ENCODE measurements at regions not wholly inside any gene's neighbourhood (a gene's known extent, or its start where the extent isn't known, plus 50 kb on each side); places are given as distances from the start of the nearest gene placed in this dataset.

DNA sequence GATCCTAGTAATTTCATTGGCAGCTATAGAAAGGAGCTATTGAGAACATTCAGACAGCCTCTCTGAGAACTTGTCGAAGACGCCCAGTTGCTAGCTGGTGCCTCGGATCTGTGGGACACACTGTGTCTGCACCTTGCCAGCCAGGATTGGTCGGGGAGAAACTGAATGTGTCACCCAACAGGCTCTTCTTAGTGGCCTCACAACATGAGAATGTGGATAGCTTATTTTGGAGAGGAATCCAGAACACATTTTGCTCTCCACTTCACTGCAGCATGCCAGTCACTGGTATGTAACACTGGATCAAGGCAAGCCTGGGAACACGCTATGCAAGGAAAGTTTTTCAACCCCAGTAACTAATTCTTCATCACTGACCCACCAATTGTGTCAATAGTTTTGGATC is 89.5 kb upstream of the TRPC3 start:
- no peak for DNase-seq (ENCODE audit: low spot score)
- no peak overlapping the region for H3K4me3 Mint-ChIP-seq (ENCODE audit: unreplicated experiment)
- H3K4me1 Mint-ChIP-seq (ENCODE audit: unreplicated experiment): peaks cover 8% of the 10 kb centered on the region
- H3K27ac Mint-ChIP-seq (ENCODE audit: unreplicated experiment): no peak overlapping the region
- H3K9me3 Mint-ChIP-seq (ENCODE audit: unreplicated experiment): no peaks in the 10 kb centered on the region
- H3K36me3 Mint-ChIP-seq (ENCODE audit: low read depth, unreplicated experiment): no peaks in the 10 kb centered on the region
- TF ChIP-seq, protein P1, sequence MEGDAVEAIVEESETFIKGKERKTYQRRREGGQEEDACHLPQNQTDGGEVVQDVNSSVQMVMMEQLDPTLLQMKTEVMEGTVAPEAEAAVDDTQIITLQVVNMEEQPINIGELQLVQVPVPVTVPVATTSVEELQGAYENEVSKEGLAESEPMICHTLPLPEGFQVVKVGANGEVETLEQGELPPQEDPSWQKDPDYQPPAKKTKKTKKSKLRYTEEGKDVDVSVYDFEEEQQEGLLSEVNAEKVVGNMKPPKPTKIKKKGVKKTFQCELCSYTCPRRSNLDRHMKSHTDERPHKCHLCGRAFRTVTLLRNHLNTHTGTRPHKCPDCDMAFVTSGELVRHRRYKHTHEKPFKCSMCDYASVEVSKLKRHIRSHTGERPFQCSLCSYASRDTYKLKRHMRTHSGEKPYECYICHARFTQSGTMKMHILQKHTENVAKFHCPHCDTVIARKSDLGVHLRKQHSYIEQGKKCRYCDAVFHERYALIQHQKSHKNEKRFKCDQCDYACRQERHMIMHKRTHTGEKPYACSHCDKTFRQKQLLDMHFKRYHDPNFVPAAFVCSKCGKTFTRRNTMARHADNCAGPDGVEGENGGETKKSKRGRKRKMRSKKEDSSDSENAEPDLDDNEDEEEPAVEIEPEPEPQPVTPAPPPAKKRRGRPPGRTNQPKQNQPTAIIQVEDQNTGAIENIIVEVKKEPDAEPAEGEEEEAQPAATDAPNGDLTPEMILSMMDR (IDR thresholded peaks at IDR 0.05; ENCODE audit: unreplicated experiment): no peak
- H3K27me3 Mint-ChIP-seq (ENCODE audit: unreplicated experiment): no peaks in the 10 kb centered on the region

DNA sequence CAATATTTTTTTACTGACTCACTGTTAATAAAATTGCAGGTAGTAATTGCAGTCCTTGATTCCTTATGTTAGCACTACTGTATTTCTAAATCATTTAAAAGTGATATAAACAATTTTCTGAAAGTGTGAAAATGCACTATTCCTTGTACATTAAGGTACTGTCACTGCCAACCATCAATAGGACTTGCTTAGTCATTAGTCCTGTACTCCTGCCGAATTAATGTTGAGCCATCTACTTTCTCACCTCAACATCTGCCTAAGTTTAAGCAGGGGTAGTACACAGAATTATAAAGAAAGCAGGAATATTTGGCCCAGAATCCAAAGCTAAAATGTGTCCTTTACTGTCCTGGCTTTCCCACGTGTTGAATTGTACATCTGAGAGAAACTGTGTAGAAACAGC is 87.0 kb upstream of the TRPC3 start:
- H3K4me3 Mint-ChIP-seq (ENCODE audit: unreplicated experiment): no peak overlapping the region
- H3K27me3 Mint-ChIP-seq (ENCODE audit: unreplicated experiment): no peaks in the 10 kb centered on the region
- no peak overlapping the region for H3K27ac Mint-ChIP-seq (ENCODE audit: unreplicated experiment)
- no peaks in the 10 kb centered on the region for H3K9me3 Mint-ChIP-seq (ENCODE audit: unreplicated experiment)
- no peak for DNase-seq (ENCODE audit: low spot score)
- H3K4me1 Mint-ChIP-seq (ENCODE audit: unreplicated experiment): peaks cover 8% of the 10 kb centered on the region
- H3K36me3 Mint-ChIP-seq (ENCODE audit: low read depth, unreplicated experiment): no peaks in the 10 kb centered on the region
- TF ChIP-seq, protein P1 (IDR thresholded peaks at IDR 0.05; ENCODE audit: unreplicated experiment): no peak

DNA sequence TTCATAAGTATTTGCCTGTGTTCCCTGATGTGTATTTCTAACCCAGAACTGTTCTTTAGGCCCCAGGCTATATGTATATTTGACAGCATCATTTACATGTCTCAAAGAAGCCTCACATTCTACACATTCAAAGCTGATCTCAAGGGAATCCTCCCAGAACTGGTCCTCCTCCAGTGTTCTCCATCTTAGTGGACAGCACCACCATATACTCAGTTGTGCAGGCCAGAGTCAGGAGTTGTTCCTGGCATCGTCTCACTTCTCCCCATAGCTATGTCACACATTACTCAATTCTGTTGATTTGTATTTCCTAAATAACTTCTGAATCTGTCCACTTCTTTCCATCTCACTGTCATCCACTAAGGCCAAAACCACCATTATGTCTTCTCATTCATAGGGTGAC is 82.8 kb upstream of the TRPC3 start:
- Mint-ChIP-seq H3K27ac (ENCODE audit: unreplicated experiment) (no peak overlapping the region), H3K4me3 (ENCODE audit: unreplicated experiment) (no peak overlapping the region), H3K9me3 (ENCODE audit: unreplicated experiment) (peaks cover 7% of the 10 kb centered on the region), H3K4me1 (ENCODE audit: unreplicated experiment) (peaks cover 8% of the 10 kb centered on the region), H3K36me3 (ENCODE audit: low read depth, unreplicated experiment) (no peaks in the 10 kb centered on the region), H3K27me3 (ENCODE audit: unreplicated experiment) (no peaks in the 10 kb centered on the region)
- TF ChIP-seq, protein P1 (IDR thresholded peaks at IDR 0.05; ENCODE audit: unreplicated experiment): no peak
- DNase-seq (ENCODE audit: low spot score): no peak

DNA sequence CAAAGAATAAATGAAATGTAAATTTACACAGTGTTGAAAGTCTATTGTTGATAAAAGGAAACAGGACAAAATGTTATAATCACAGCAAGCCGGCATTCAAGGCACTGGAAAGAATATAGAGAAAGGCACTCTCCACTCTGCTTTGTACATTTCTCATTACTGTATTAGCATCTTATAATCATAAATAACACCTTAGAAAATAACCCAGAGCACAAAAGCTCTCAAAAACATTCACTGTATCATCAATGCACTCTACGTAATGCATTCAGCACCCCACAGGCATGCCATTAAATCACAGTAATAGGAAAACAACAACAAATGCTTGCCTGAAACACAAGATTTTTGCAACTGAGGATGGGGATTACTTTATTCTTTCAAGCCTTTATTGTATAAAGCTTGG is 75.3 kb upstream of the TRPC3 start:
- no peaks in the 10 kb centered on the region for H3K36me3 Mint-ChIP-seq (ENCODE audit: low read depth, unreplicated experiment)
- peaks cover 7% of the 10 kb centered on the region for H3K9me3 Mint-ChIP-seq (ENCODE audit: unreplicated experiment)
- H3K4me3 Mint-ChIP-seq (ENCODE audit: unreplicated experiment): no peak overlapping the region
- no peak overlapping the region for H3K27ac Mint-ChIP-seq (ENCODE audit: unreplicated experiment)
- DNase-seq (ENCODE audit: low spot score): no peak
- no peaks in the 10 kb centered on the region for H3K4me1 Mint-ChIP-seq (ENCODE audit: unreplicated experiment)
- H3K27me3 Mint-ChIP-seq (ENCODE audit: unreplicated experiment): no peaks in the 10 kb centered on the region
- TF ChIP-seq, protein P1 (IDR thresholded peaks at IDR 0.05; ENCODE audit: unreplicated experiment): no peak

DNA sequence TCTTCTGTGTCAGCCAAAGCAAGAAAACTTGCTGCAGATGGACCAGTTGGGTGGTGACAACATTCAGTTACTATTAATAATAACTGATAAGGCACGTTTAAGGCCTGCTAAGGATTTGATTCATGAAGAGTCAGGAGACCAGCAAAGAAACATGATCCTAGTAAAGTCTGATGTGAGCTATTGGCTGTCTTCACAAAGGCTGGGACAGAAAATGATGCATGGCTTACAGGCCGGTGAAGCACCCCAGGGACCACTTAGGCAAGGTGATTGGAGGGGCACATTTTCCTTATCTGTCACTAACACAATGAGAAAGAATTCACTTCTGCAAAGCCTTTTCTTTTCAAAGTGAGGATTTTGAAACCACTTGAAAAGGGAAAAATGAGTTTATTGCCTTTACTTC is 65.4 kb upstream of the TRPC3 start:
- Mint-ChIP-seq H3K9me3 (ENCODE audit: unreplicated experiment) (no peaks in the 10 kb centered on the region), H3K4me3 (ENCODE audit: unreplicated experiment) (no peak overlapping the region), H3K4me1 (ENCODE audit: unreplicated experiment) (no peaks in the 10 kb centered on the region), H3K36me3 (ENCODE audit: low read depth, unreplicated experiment) (no peaks in the 10 kb centered on the region), H3K27me3 (ENCODE audit: unreplicated experiment) (no peaks in the 10 kb centered on the region), H3K27ac (ENCODE audit: unreplicated experiment) (no peak overlapping the region)
- TF ChIP-seq, protein P1 (IDR thresholded peaks at IDR 0.05; ENCODE audit: unreplicated experiment): no peak
- DNase-seq (ENCODE audit: low spot score): no peak
